OCI-LY3 (cell line): ENCODE measurements at regions not wholly inside any gene's neighbourhood (a gene's known extent, or its start where the extent isn't known, plus 50 kb on each side); places are given as distances from the start of the nearest gene placed in this dataset.
"Not testable (repeated sequence)": the region's sequence is repeated elsewhere in the genome, so short reads cannot be mapped to it uniquely, and the experiment has no call there.

ENCODE experiments used
- H2AFZ ChIP-seq: fragments of 200-600, 300-600 bp; shearing (Covaris generic); 2 replicates; pipeline ENCODE4 v1.6.0; 2014; ENCODE audit warnings: antibody characterized with exemption, low read depth, low read length
- H3K27ac ChIP-seq: fragments of 200-600, 300-600 bp; sonication (generic); 2 replicates; pipeline ENCODE4 v1.5.1; 2014; ENCODE audit warnings: mild to moderate bottlenecking, low read length, moderate library complexity, mixed read lengths
- H3K27me3 ChIP-seq: fragments of 200-600, 300-600 bp; sonication (generic); 2 replicates; pipeline ENCODE4 v1.6.1; 2014; ENCODE audit warnings: low read depth, low read length, mixed read lengths
- H3K36me3 ChIP-seq: fragments of 200-600, 300-600 bp; sonication (generic); replicated peaks from 2 replicates; pipeline ENCODE3; 2014; ENCODE audit warnings: low read depth, low read length, mixed read lengths
- H3K4me1 ChIP-seq: fragments of 300-600, 200-600 bp; sonication (generic); 2 replicates; pipeline ENCODE4 v1.6.1; 2014; ENCODE audit warnings: low read length, mixed read lengths
- H3K4me2 ChIP-seq: fragments of 200-600, 300-600 bp; sonication (generic); 2 replicates; pipeline ENCODE4 v1.6.1; 2014; ENCODE audit warnings: low read length, mixed read lengths
- H3K4me3 ChIP-seq: fragments of 300-600, 200-600 bp; sonication (generic); 2 replicates; pipeline ENCODE4 v1.5.1; 2014; ENCODE audit warnings: antibody characterized with exemption, mild to moderate bottlenecking, low read length, moderate library complexity
- H3K79me2 ChIP-seq: fragments of 300-600, 200-600 bp; shearing (Covaris generic); 2 replicates; pipeline ENCODE4 v1.6.1; 2014; ENCODE audit warnings: mild to moderate bottlenecking, low read length, mixed read lengths
- H3K9ac ChIP-seq: fragments of 300-600, 200-600 bp; shearing (Covaris generic); 2 replicates; pipeline ENCODE4 v1.6.0; 2014; ENCODE audit warnings: mild to moderate bottlenecking, low read length, moderate library complexity
- H3K9me3 ChIP-seq: fragments of 200-600, 300-600 bp; shearing (Covaris generic); 2 replicates; pipeline ENCODE4 v1.6.1; 2014; ENCODE audit warnings: low read length, mixed read lengths; ENCODE audit not compliant: insufficient read depth
- H4K20me1 ChIP-seq: fragments of 200-600, 300-600 bp; sonication (generic); 2 replicates; pipeline ENCODE4 v1.6.1; 2016; ENCODE audit warnings: low read length, mixed read lengths; ENCODE audit not compliant: insufficient read depth
- CTCF ChIP-seq: fragments of 200-600, 300-600 bp; sonication (generic); IDR thresholded peaks from 2 replicates; pipeline ENCODE4 v1.5.1; 2014; ENCODE audit warnings: antibody characterized with exemption, low read length, low read depth
- EZH2phosphoT487 ChIP-seq: fragments of 200-600 bp; shearing (Covaris generic); IDR thresholded peaks from 2 replicates; pipeline ENCODE4 v1.6.1; 2018; ENCODE audit warnings: antibody characterized with exemption, mixed run types, low read depth

GRCh38 chr3:82628385-82629014 lies 867.1 kb upstream of the GBE1 start:
- no peak overlapping the region for H2AFZ ChIP-seq
- no peaks in the 10 kb centered on the region for H3K27me3 ChIP-seq
- H3K4me2 ChIP-seq = no peak overlapping the region
- TF ChIP-seq CTCF (no peak), EZH2phosphoT487 (no peak)
- H3K27ac ChIP-seq = no peak overlapping the region
- no peaks in the 10 kb centered on the region for H3K4me1 ChIP-seq
- no peaks in the 10 kb centered on the region for H3K79me2 ChIP-seq
- no peaks in the 10 kb centered on the region for H3K9me3 ChIP-seq
- no peaks in the 10 kb centered on the region for H3K36me3 ChIP-seq
- no peak overlapping the region for H3K4me3 ChIP-seq
- no peak overlapping the region for H3K9ac ChIP-seq
- H4K20me1 ChIP-seq = no peaks in the 10 kb centered on the region

- Histone ChIP-seq H3K79me2 (no peaks in the 10 kb centered on the region), H3K27me3 (no peaks in the 10 kb centered on the region), H2AFZ (no peak overlapping the region), H3K4me3 (no peak overlapping the region), H3K36me3 (no peaks in the 10 kb centered on the region), H3K27ac (no peak overlapping the region), H3K4me2 (no peak overlapping the region), H3K4me1 (no peaks in the 10 kb centered on the region), H3K9me3 (no peaks in the 10 kb centered on the region), H3K9ac (no peak overlapping the region), H4K20me1 (no peaks in the 10 kb centered on the region)
- TF ChIP-seq EZH2phosphoT487 (no peak), CTCF (no peak)
Observed at GRCh38 chr3:82627733-82628132, 866.3 kb upstream of the GBE1 start.

- not testable (repeated sequence) for H2AFZ ChIP-seq, H3K9me3 ChIP-seq, H3K4me1 ChIP-seq, H3K9ac ChIP-seq, H3K79me2 ChIP-seq, H4K20me1 ChIP-seq, H3K27ac ChIP-seq, H3K4me2 ChIP-seq, H3K4me3 ChIP-seq, H3K36me3 ChIP-seq, H3K27me3 ChIP-seq
Observed at GRCh38 chr3:82620744-82621143, 859.3 kb upstream of the GBE1 start.

- Histone ChIP-seq H3K36me3 (no peaks in the 10 kb centered on the region), H3K27ac (no peak overlapping the region), H3K27me3 (no peaks in the 10 kb centered on the region), H3K4me1 (no peaks in the 10 kb centered on the region), H3K79me2 (no peaks in the 10 kb centered on the region), H3K9me3 (no peaks in the 10 kb centered on the region), H3K4me2 (no peak overlapping the region), H3K9ac (no peak overlapping the region), H3K4me3 (no peak overlapping the region), H4K20me1 (no peaks in the 10 kb centered on the region), H2AFZ (no peak overlapping the region)
- no peak for TF ChIP-seq CTCF
- TF ChIP-seq EZH2phosphoT487 = no peak
Observed at GRCh38 chr3:82618594-82618993, 857.1 kb upstream of the GBE1 start.
